WERI-Rb-1 (cell line): ENCODE measurements at regions not wholly inside any gene's neighbourhood (a gene's known extent, or its start where the extent isn't known, plus 50 kb on each side); places are given as distances from the start of the nearest gene placed in this dataset.

Source experiments
- DNase-seq: peaks from one replicate; pipeline ENCODE4 v3.0.0-alpha.2; 2020
- H3K27ac ChIP-seq: fragments of 250-450 bp; sonication (Bioruptor Pico); 2 replicates; pipeline ENCODE4 v1.5.1; 2020; ENCODE audit warnings: mild to moderate bottlenecking, moderate library complexity
- H3K27me3 ChIP-seq: fragments of 250-450 bp; sonication (Bioruptor Pico); 2 replicates; pipeline ENCODE4 v1.5.1; 2021; ENCODE audit warnings: mild to moderate bottlenecking, low read depth, moderate library complexity; ENCODE audit not compliant: insufficient read depth, severe bottlenecking
- H3K36me3 ChIP-seq: fragments of 250-450 bp; sonication (Bioruptor Pico); 2 replicates; pipeline ENCODE4 v1.5.1; 2020; ENCODE audit warnings: mild to moderate bottlenecking, moderate library complexity
- H3K4me3 ChIP-seq: 2 replicates; pipeline ENCODE4 v1.5.1; 2011; ENCODE audit warnings: low read depth, mild to moderate bottlenecking, control low read depth, low read length
- H3K9me3 ChIP-seq: fragments of 250-450 bp; sonication (Bioruptor Pico); 2 replicates; pipeline ENCODE4 v1.5.1; 2021; ENCODE audit warnings: mild to moderate bottlenecking, moderate library complexity; ENCODE audit not compliant: severe bottlenecking
- TF ChIP-seq, protein P1 (sequence below): IDR thresholded peaks from 2 replicates; pipeline ENCODE4 v1.5.1; 2011; ENCODE audit warnings: low read depth, mild to moderate bottlenecking, control low read depth, inconsistent platforms, low read length

DNA sequence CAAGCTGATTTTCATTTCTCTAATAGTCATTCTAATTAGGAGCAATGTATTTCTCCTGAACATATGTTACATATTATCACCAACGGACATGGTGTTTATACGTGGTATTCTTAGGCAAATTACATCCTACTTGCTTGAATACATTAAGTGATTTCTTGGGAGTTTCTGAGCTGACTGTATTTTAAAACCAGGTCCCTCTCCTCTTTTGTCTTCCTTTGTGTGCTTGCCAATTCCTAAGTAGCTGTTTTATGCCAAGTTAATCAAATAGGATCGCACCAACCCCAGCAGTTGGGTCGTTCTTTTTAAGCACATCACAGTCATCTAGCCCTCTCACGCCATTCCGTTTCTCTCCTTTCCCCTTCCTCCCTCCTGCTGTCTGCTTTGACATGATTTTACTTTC is 75.4 kb upstream of the MAP2 start:
- DNase-seq: no peak
- no peak overlapping the region for H3K27ac ChIP-seq
- no peaks in the 10 kb centered on the region for H3K9me3 ChIP-seq
- no peak overlapping the region for H3K4me3 ChIP-seq
- no peaks in the 10 kb centered on the region for H3K36me3 ChIP-seq
- H3K27me3 ChIP-seq: no peaks in the 10 kb centered on the region
- TF ChIP-seq, protein P1, sequence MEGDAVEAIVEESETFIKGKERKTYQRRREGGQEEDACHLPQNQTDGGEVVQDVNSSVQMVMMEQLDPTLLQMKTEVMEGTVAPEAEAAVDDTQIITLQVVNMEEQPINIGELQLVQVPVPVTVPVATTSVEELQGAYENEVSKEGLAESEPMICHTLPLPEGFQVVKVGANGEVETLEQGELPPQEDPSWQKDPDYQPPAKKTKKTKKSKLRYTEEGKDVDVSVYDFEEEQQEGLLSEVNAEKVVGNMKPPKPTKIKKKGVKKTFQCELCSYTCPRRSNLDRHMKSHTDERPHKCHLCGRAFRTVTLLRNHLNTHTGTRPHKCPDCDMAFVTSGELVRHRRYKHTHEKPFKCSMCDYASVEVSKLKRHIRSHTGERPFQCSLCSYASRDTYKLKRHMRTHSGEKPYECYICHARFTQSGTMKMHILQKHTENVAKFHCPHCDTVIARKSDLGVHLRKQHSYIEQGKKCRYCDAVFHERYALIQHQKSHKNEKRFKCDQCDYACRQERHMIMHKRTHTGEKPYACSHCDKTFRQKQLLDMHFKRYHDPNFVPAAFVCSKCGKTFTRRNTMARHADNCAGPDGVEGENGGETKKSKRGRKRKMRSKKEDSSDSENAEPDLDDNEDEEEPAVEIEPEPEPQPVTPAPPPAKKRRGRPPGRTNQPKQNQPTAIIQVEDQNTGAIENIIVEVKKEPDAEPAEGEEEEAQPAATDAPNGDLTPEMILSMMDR: no peak

DNA sequence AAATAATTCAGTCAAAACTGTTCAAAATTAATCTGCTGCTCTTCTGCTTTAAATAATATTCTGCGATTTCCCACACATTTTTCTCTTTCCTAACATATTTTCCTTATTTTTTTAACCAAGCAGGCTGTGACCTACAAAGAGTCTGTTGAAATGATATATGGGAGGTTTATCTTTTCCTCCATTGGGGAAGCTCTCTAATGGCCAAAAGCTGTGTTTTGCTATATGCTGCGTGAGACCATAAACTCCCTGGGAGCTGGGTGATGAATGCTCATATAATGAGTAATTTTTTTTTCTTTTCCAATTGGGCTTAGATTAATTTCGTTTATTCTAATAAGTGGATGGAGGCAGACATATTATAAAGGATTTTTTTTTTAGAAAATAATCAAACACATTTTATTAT is 72.2 kb upstream of the MAP2 start:
- no peak for DNase-seq
- Histone ChIP-seq H3K27me3 (no peaks in the 10 kb centered on the region), H3K27ac (no peak overlapping the region), H3K4me3 (no peak overlapping the region), H3K9me3 (no peaks in the 10 kb centered on the region), H3K36me3 (no peaks in the 10 kb centered on the region)
- TF ChIP-seq, protein P1: no peak

DNA sequence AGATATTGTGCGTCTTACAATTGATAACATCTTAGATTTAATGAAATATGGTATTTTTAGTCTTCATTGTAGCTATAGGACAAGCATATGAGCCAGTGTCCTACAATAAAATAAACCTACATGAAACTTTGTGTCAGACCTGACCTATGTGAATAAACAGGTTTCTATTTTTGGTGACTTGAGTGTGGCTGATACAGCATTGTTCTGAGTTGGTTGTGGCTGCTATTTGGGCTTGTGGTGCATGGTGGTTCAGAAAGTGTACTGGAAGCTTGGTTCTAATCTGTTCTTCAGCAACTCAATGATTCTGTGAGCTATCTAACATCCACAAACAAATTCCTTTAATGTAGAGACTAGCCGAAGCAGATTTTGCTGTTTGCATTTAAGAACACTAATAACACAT is 64.9 kb upstream of the MAP2 start:
- TF ChIP-seq, protein P1: no peak
- H3K27ac ChIP-seq: no peak overlapping the region
- H3K9me3 ChIP-seq: no peaks in the 10 kb centered on the region
- no peaks in the 10 kb centered on the region for H3K27me3 ChIP-seq
- DNase-seq: no peak
- H3K36me3 ChIP-seq: no peaks in the 10 kb centered on the region
- no peak overlapping the region for H3K4me3 ChIP-seq

- no peaks in the 10 kb centered on the region for H3K36me3 ChIP-seq
- no peak for DNase-seq
- H3K9me3 ChIP-seq: no peaks in the 10 kb centered on the region
- TF ChIP-seq, protein P1: no peak
- H3K27me3 ChIP-seq: no peaks in the 10 kb centered on the region
- H3K4me3 ChIP-seq: no peak overlapping the region
- H3K27ac ChIP-seq: no peak overlapping the region
Observed at GRCh38 chr2:209367075-209367747, 56.6 kb upstream of the MAP2 start.

- no peak for DNase-seq
- no peaks in the 10 kb centered on the region for H3K36me3 ChIP-seq
- no peaks in the 10 kb centered on the region for H3K27me3 ChIP-seq
- TF ChIP-seq, protein P1: no peak
- H3K27ac ChIP-seq: no peak overlapping the region
- H3K4me3 ChIP-seq: no peak overlapping the region
- H3K9me3 ChIP-seq: no peaks in the 10 kb centered on the region
Observed at GRCh38 chr2:209368406-209368805, 55.4 kb upstream of the MAP2 start.

GRCh38 chr2:209368914-209369313 is 54.9 kb upstream of the MAP2 start:
- Histone ChIP-seq H3K36me3 (no peaks in the 10 kb centered on the region), H3K9me3 (no peaks in the 10 kb centered on the region), H3K27ac (no peak overlapping the region), H3K27me3 (no peaks in the 10 kb centered on the region), H3K4me3 (no peak overlapping the region)
- DNase-seq: no peak
- TF ChIP-seq, protein P1: no peak
